GM12891 (cell line): ENCODE measurements at regions not wholly inside any gene's neighbourhood (a gene's known extent, or its start where the extent isn't known, plus 50 kb on each side); places are given as distances from the start of the nearest gene placed in this dataset.
A peak's percentile ranks its signal among the peaks of the same experiment; 100 is the strongest.

Experiments used
- DNase-seq: peaks from one replicate; pipeline ENCODE4 v3.0.0; 2011; ENCODE audit warnings: low spot score; ENCODE audit not compliant: insufficient read length
- FAIRE-seq: peaks from 2 replicates; lab custom pipeline; 2011; peaks lifted over from hg19 to GRCh38; lab: Jason Lieb, UNC
- PAX5 ChIP-seq: IDR thresholded peaks from 2 replicates; pipeline ENCODE4 v1.6.1; 2011; ENCODE audit warnings: low read length, moderate library complexity, mild to moderate bottlenecking; ENCODE audit not compliant: insufficient read depth, severe bottlenecking
- POLR2A ChIP-seq: IDR thresholded peaks from 2 replicates; pipeline ENCODE4 v1.6.1; 2011; ENCODE audit warnings: low read depth, low read length, control low read depth
- POLR2AphosphoS5 ChIP-seq: IDR thresholded peaks from 2 replicates; pipeline ENCODE4 v1.6.1; 2011; ENCODE audit warnings: low read depth, low read length, control low read depth
- POU2F2 ChIP-seq: IDR thresholded peaks from 2 replicates; pipeline ENCODE4 v1.6.1; 2011; ENCODE audit warnings: low read depth, mild to moderate bottlenecking, control low read depth, low read length, moderate library complexity
- SPI1 ChIP-seq: IDR thresholded peaks from 2 replicates; pipeline ENCODE4 v1.6.1; 2011; ENCODE audit warnings: low read depth, low read length, control low read depth
- TAF1 ChIP-seq: IDR thresholded peaks from 2 replicates; pipeline ENCODE4 v1.6.1; 2011; ENCODE audit warnings: low read depth, low read length, control low read depth

GRCh38 chr18:38698088-38698487, 1132.5 kb upstream of the CELF4 start:
- TF ChIP-seq POU2F2: no peak
- TF ChIP-seq TAF1: no peak
- TF ChIP-seq POLR2AphosphoS5: no peak
- no peak for TF ChIP-seq SPI1
- DNase-seq (no peak), FAIRE-seq (no peak)

- FAIRE-seq: no peak
- DNase-seq: no peak
- TF ChIP-seq PAX5 (no peak), POLR2AphosphoS5 (no peak), TAF1 (no peak), SPI1 (no peak), POLR2A (no peak), POU2F2 (no peak)
Measured at GRCh38 chr18:38695559-38696280, 1130.1 kb upstream of the CELF4 start.

DNA sequence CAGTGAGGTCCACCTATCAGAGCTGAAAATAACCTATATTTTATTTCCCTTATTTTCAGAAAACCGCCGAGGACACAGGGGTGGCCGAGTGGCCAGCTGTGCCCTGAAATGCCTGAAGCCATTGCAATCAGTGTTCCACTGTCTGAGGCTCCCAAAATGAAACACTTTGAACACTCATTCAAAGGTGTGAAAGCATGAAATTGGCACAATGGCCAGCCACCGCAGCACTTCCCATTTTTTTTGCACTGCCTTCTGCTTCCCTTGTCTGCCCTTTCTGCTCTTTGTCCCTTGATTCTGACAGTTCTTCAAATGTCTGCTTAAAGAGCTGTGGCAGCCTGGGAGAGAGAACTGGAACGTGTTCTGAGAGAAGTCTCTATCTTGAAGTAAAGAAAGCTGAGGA, 1127.5 kb upstream of the CELF4 start:
- no peak for TF ChIP-seq POLR2A
- TF ChIP-seq SPI1: peak; percentile 48
- FAIRE-seq (no peak), DNase-seq (no peak)

GRCh38 chr18:38690626-38691025, 1125.0 kb upstream of the CELF4 start:
- TF ChIP-seq PAX5 (no peak), POLR2A (no peak), TAF1 (no peak), POU2F2 (no peak), POLR2AphosphoS5 (no peak), SPI1 (no peak)
- FAIRE-seq (no peak), DNase-seq (no peak)

DNA sequence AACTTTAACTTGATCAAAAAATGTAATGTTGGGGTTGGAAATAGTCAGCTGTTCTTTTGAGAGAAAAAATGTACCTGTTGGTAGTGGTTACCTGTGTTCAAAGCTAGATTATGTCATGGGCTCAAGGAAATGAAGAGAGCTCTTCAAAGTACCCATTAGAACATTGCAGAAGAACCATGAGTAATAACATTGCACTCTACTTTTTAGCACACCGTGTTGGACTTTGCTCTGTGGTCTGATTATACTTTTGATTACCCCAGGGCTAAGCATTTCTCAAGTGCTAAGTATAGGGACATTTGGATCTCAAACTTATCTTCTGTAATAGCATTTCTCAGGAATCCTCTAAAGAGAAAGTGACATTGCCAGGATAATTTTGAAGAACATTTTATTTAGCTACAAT, 1122.8 kb upstream of the CELF4 start:
- DNase-seq (no peak), FAIRE-seq (no peak)
- no peak for TF ChIP-seq TAF1
- TF ChIP-seq POLR2A: no peak
- TF ChIP-seq POU2F2: no peak
- TF ChIP-seq SPI1: no peak
- TF ChIP-seq POLR2AphosphoS5: no peak
- no peak for TF ChIP-seq PAX5

DNA sequence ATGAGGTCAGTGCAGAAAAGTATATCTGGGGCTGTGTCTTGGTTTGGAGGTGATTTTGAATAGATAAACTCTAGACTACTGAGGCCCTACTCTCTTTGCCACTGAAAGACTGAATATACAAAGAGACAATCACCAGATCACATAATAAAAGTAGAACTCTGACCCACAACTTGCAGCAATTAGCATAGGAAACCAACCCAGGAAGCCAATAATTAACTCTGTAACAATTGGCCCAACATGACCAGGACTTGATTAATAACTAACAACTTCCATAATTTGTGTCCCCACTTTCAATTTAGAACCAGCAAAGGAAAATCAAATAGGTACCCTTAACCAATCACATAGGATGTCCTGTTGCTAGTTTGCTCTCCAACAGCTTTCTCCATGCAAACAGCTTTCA, 1104.9 kb upstream of the CELF4 start:
- FAIRE-seq: no peak
- DNase-seq: no peak
- no peak for TF ChIP-seq SPI1
- TF ChIP-seq TAF1: no peak
- no peak for TF ChIP-seq POLR2AphosphoS5
- TF ChIP-seq PAX5: no peak
- TF ChIP-seq POLR2A: no peak
- TF ChIP-seq POU2F2: no peak

DNA sequence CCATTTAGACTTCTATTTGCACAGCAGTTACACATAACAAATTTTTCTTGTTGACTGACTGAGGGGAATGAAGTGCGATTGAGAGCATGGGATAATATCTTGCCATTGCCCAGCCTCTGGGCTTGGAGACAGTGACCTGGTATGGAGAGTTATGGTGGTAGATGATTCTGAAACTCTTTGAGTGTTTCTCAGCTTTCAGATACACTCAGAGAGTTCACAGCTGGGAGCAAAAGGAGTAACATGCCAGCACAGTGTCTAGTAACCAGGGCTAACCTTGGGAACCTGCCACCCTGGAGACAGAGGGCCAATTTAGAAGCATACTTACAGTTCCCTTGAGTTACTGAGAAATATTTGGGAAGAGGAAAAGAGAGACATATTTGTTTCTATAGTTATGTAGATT, 1099.3 kb upstream of the CELF4 start:
- DNase-seq (no peak), FAIRE-seq (no peak)
- TF ChIP-seq POLR2A: no peak
- no peak for TF ChIP-seq TAF1
- TF ChIP-seq POU2F2: no peak
- no peak for TF ChIP-seq POLR2AphosphoS5
- no peak for TF ChIP-seq PAX5
- no peak for TF ChIP-seq SPI1

DNA sequence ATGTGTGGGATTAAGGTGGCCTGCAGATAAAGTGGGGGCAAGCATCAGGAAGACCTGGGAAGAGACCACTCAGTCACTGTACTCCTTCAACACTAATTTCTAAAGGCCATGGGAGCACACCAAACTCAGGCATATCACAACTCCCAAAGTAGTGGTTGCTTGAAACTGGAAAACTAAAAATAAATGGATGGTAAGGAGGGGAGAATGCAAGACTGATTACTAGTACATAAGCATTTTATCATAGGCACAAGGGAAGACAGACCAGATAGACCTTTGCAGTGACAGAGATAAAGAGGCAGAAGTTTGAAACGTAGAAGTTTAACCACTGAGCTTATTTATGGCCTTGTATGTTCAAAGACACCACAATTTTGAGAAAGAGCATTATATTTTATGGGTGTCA, 1098.1 kb upstream of the CELF4 start:
- no peak for DNase-seq
- TF ChIP-seq POLR2A (no peak), POU2F2 (no peak), PAX5 (no peak), TAF1 (no peak), POLR2AphosphoS5 (no peak), SPI1 (no peak)
- FAIRE-seq: no peak

GRCh38 chr18:38663270-38663669, 1097.7 kb upstream of the CELF4 start:
- DNase-seq: no peak
- no peak for FAIRE-seq
- TF ChIP-seq SPI1: no peak
- no peak for TF ChIP-seq PAX5
- TF ChIP-seq POLR2A: no peak
- no peak for TF ChIP-seq POU2F2
- TF ChIP-seq POLR2AphosphoS5: no peak
- no peak for TF ChIP-seq TAF1

- FAIRE-seq (no peak), DNase-seq (no peak)
- no peak for TF ChIP-seq POLR2AphosphoS5
- TF ChIP-seq POLR2A: no peak
- TF ChIP-seq PAX5: no peak
- TF ChIP-seq SPI1: no peak
- no peak for TF ChIP-seq TAF1
- TF ChIP-seq POU2F2: no peak
Measured at GRCh38 chr18:38654946-38655345, 1089.3 kb upstream of the CELF4 start.

DNA sequence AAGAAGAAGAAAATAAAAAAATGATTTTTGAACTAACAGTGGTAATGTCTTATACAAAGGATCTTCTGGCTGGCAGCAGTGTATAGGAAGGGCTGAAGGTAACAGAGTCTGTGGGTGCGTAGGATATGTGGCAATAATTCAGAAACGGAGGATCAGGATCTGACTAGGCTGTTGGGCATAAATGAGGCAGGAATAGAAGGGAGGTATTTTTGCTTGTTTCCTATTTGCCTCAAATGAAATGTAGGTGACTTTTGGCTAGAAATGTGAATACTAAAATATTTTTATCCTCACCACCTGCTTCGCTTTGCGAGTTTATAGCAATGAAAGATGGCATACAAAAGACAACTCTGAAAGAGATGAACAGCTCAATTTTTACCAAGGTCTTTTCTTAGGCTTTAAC, 1086.1 kb upstream of the CELF4 start:
- TF ChIP-seq SPI1 (no peak), POLR2A (no peak), TAF1 (no peak)
- no peak for DNase-seq
- FAIRE-seq: no peak
